MCF 10A (cell line): ENCODE measurements at regions not wholly inside any gene's neighbourhood (a gene's known extent, or its start where the extent isn't known, plus 50 kb on each side); places are given as distances from the start of the nearest gene placed in this dataset.
A peak's percentile ranks its signal among the peaks of the same experiment; 100 is the strongest.

Source experiments
- BruUV-seq: library from RNA; stranded (reverse); fragments of 400-500 nt; replicated peaks from 2 replicates; lab custom pipeline; 2021; lab: Mats Ljungman, UMichigan
- CTCF ChIA-PET: fragments of 300-600 bp; sonication (Branson Sonifier 250); formaldehyde crosslinking; extraction: SDS; loops from one replicate; lab custom pipeline; 2021; ENCODE audit warnings: antibody characterized with exemption, inconsistent platforms; lab: Yijun Ruan, JAX
- POLR2A ChIA-PET: fragments of 300-600, 350-650 bp; sonication (Branson Sonifier 250); formaldehyde crosslinking; extraction: SDS; loops from one replicate; lab custom pipeline; 2020; ENCODE audit warnings: antibody characterized with exemption, inconsistent platforms; lab: Yijun Ruan, JAX
- DNase-seq: peaks from one replicate; pipeline ENCODE4 v3.0.0-alpha.2; 2018; ENCODE audit not compliant: unreplicated experiment
- H3K27ac Mint-ChIP-seq: one replicate; pipeline ENCODE4 v1.8.0; 2022; ENCODE audit warnings: mild to moderate bottlenecking, low read depth, mixed read lengths; ENCODE audit not compliant: unreplicated experiment
- H3K27me3 Mint-ChIP-seq: one replicate; pipeline ENCODE4 v1.8.0; 2022; ENCODE audit warnings: mixed read lengths; ENCODE audit not compliant: insufficient read depth, unreplicated experiment
- H3K36me3 Mint-ChIP-seq: one replicate; pipeline ENCODE4 v1.8.0; 2022; ENCODE audit warnings: mild to moderate bottlenecking, moderate library complexity, mixed read lengths; ENCODE audit not compliant: insufficient read depth, unreplicated experiment
- H3K4me1 Mint-ChIP-seq: one replicate; pipeline ENCODE4 v1.8.0; 2022; ENCODE audit warnings: mixed read lengths; ENCODE audit not compliant: insufficient read depth, unreplicated experiment
- H3K4me3 Mint-ChIP-seq: one replicate; pipeline ENCODE4 v1.8.0; 2022; ENCODE audit warnings: mild to moderate bottlenecking, moderate library complexity, mixed read lengths; ENCODE audit not compliant: unreplicated experiment
- H3K9me3 Mint-ChIP-seq: one replicate; pipeline ENCODE4 v1.8.0; 2022; ENCODE audit warnings: mixed read lengths; ENCODE audit not compliant: unreplicated experiment
- CTCF ChIP-seq: fragments of 200-600 bp; IDR thresholded peaks from one replicate; pipeline ENCODE4 v1.8.0; 2022; ENCODE audit warnings: antibody characterized with exemption, mild to moderate bottlenecking; ENCODE audit not compliant: unreplicated experiment
- intact Hi-C: fragments of 100-400 bp; cut with micrococcal nuclease; formaldehyde crosslinking; loops from 2 replicates; pipeline ENCODE4 v1.14.1; 2022

DNA sequence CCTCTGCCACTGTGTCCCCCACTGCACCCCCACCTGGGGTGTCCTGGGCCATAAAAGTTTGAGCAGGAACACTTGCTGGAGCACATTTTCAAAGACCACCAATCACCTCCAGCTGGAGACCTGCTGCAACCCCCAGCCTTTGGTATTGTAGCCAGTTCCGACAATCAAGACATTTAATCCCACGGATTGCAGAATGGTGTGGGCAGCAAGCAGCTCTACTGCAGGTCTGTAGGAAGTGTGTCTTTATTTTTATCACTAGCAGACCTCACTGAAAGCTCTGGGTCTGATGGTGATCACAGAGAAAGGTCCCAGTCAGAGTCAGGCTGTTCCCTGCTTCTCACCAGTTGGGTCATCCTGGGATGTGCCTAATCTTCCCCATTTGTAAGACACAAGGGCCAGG, 167.1 kb upstream of the ECI2 start:
- BruUV-seq: no TSS peak

DNA sequence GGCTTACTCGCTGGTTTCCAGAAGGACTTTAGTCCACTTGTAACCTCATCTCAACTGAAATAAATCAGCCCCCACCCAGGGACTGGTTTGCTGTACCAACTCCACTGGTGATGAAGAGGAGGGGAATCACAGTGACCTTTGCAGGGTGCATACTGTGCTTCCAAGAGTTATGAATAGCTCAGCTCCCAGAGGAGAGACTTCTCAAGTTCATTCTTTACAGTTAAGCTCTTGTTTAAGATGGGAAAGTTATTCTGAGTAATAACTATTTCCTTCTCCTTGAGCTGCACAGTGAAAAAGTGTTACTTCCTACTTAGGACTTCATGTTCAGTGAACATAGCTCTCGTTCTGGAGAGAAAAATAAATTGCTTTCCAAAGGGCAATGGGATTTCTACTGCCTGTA, 166.5 kb upstream of the ECI2 start:
- H3K27ac Mint-ChIP-seq: no peak overlapping the region
- no TSS peak for BruUV-seq
- no peak overlapping the region for H3K4me3 Mint-ChIP-seq
- DNase-seq: no peak
- POLR2A ChIA-PET: no interaction called here
- peaks cover 9% of the 10 kb centered on the region for H3K4me1 Mint-ChIP-seq
- intact Hi-C loops: no loop called here
- peaks cover 8% of the 10 kb centered on the region for H3K9me3 Mint-ChIP-seq
- CTCF ChIA-PET: interaction anchor here (1.6 kb wide), 2 partner anchors 10 to 12 kb away, joined by 4 read pairs; no protein-coding TSS in a partner anchor
- no peaks in the 10 kb centered on the region for H3K36me3 Mint-ChIP-seq
- H3K27me3 Mint-ChIP-seq: no peaks in the 10 kb centered on the region
- no peak for TF ChIP-seq CTCF

More for the DNA sequence above, 167.1 kb upstream of the ECI2 start:
- Mint-ChIP-seq H3K27me3 (no peaks in the 10 kb centered on the region), H3K4me1 (peaks cover 9% of the 10 kb centered on the region), H3K27ac (no peak overlapping the region), H3K4me3 (no peak overlapping the region), H3K36me3 (no peaks in the 10 kb centered on the region), H3K9me3 (peaks cover 8% of the 10 kb centered on the region)
- no peak for DNase-seq
- ChIA-PET POLR2A (no interaction called here), CTCF (interaction anchor here (1.6 kb wide), 1 partner anchor 9 kb away, joined by 4 read pairs; no protein-coding TSS in a partner anchor)
- TF ChIP-seq CTCF: no peak
- intact Hi-C loops: no loop called here

DNA sequence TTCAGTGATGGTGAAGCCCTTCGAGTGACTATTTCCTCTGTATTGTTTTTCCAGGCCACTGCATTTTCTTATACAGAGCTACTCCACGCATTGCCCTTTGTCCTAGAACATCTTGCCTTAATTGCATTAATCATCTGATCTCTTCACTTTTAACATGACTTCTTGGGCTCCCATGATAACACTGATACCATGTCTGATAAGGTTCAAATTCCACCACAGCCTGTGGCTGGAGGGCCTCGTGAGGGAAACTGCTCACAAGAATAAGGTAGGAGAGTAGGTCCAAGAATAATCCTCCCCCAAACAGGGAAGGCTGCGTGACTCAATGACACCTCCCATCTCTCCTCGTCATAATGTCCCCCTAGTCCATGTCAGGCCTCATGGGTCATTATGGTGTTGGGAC, 165.5 kb upstream of the ECI2 start:
- peaks cover 8% of the 10 kb centered on the region for H3K9me3 Mint-ChIP-seq
- H3K27ac Mint-ChIP-seq: no peak overlapping the region
- no peaks in the 10 kb centered on the region for H3K36me3 Mint-ChIP-seq
- H3K27me3 Mint-ChIP-seq: no peaks in the 10 kb centered on the region
- TF ChIP-seq CTCF: no peak
- POLR2A ChIA-PET: no interaction called here
- no peak overlapping the region for H3K4me3 Mint-ChIP-seq
- no peak for DNase-seq
- H3K4me1 Mint-ChIP-seq: peaks cover 9% of the 10 kb centered on the region
- intact Hi-C loops: no loop called here
- no TSS peak for BruUV-seq
- CTCF ChIA-PET: interaction anchor here (1.6 kb wide), 1 partner anchor 13 kb away, joined by 4 read pairs; no protein-coding TSS in a partner anchor

GRCh38 chr6:4299476-4299875, 164.1 kb upstream of the ECI2 start:
- peak; percentile 51 for DNase-seq
- Mint-ChIP-seq H3K27ac (peak overlapping the region; percentile 62), H3K4me1 (peaks cover 9% of the 10 kb centered on the region), H3K9me3 (peaks cover 8% of the 10 kb centered on the region), H3K27me3 (no peaks in the 10 kb centered on the region), H3K36me3 (no peaks in the 10 kb centered on the region), H3K4me3 (no peak overlapping the region)
- ChIA-PET CTCF (no interaction called here), POLR2A (no interaction called here)
- TF ChIP-seq CTCF: no peak
- intact Hi-C loops: no loop called here
- BruUV-seq: no TSS peak
